GM23338 (cell line): ENCODE measurements at regions not wholly inside any gene's neighbourhood (a gene's known extent, or its start where the extent isn't known, plus 50 kb on each side); places are given as distances from the start of the nearest gene placed in this dataset.

Experiments used
- ATAC-seq: fragments of 200-7000 bp; cut with Tn5 transposase; 3 replicates; pipeline ENCODE4 v1.9.1; 2020
- DNase-seq: peaks from one replicate; pipeline ENCODE4 v3.0.0-alpha.2; 2015; ENCODE audit warnings: low spot score
- H2AFZ ChIP-seq: fragments of 200-600 bp; sonication (generic); 2 replicates; pipeline ENCODE4 v1.8.0; 2016; ENCODE audit warnings: antibody characterized with exemption, mild to moderate bottlenecking, moderate library complexity
- H3F3A ChIP-seq: fragments of 200-600 bp; sonication (generic); replicated peaks from 2 replicates; pipeline ENCODE4 v1.8.0; 2017; ENCODE audit warnings: antibody characterized with exemption, mixed run types, low read depth
- H3K27ac ChIP-seq: fragments of 200-600 bp; sonication (generic); 2 replicates; pipeline ENCODE4 v1.6.1; 2016; ENCODE audit warnings: low read depth
- H3K27me3 ChIP-seq: fragments of 200-600 bp; sonication (generic); 2 replicates; pipeline ENCODE4 v1.8.0; 2016; ENCODE audit warnings: mild to moderate bottlenecking, mixed run types, moderate library complexity; ENCODE audit not compliant: insufficient read depth
- H3K36me3 ChIP-seq: fragments of 200-600 bp; sonication (generic); 2 replicates; pipeline ENCODE4 v1.8.0; 2016; ENCODE audit warnings: mild to moderate bottlenecking; ENCODE audit not compliant: insufficient read depth
- H3K4me1 ChIP-seq: fragments of 200-600 bp; sonication (generic); 2 replicates; pipeline ENCODE4 v1.8.0; 2016; ENCODE audit warnings: mild to moderate bottlenecking, moderate library complexity; ENCODE audit not compliant: insufficient read depth
- H3K4me2 ChIP-seq: fragments of 200-600 bp; sonication (generic); 2 replicates; pipeline ENCODE4 v1.7.1; 2017; ENCODE audit warnings: mixed run types
- H3K4me3 ChIP-seq: fragments of 200-600 bp; sonication (generic); 2 replicates; pipeline ENCODE4 v1.6.1; 2016; ENCODE audit warnings: mixed run types
- H3K79me2 ChIP-seq: fragments of 200-600 bp; sonication (generic); replicated peaks from 2 replicates; pipeline ENCODE4 v1.8.0; 2017; ENCODE audit warnings: mild to moderate bottlenecking; ENCODE audit not compliant: insufficient read depth
- H3K9me2 ChIP-seq: fragments of 200-600 bp; sonication (generic); 2 replicates; pipeline ENCODE4 v1.8.0; 2017; ENCODE audit not compliant: insufficient read depth
- H4K20me1 ChIP-seq: fragments of 200-600 bp; sonication (generic); replicated peaks from 2 replicates; pipeline ENCODE4 v1.8.0; 2017; ENCODE audit warnings: mild to moderate bottlenecking; ENCODE audit not compliant: insufficient read depth
- H3K27ac Mint-ChIP-seq: 2 replicates; pipeline ENCODE4 v1.8.0; 2020; ENCODE audit warnings: inconsistent platforms, mild to moderate bottlenecking, moderate library complexity, mixed read lengths
- H3K27me3 Mint-ChIP-seq: 3 replicates; pipeline ENCODE4 v1.8.0; 2022; ENCODE audit warnings: low read depth, mild to moderate bottlenecking, moderate library complexity, mixed read lengths, inconsistent platforms; ENCODE audit not compliant: insufficient read depth, poor library complexity
- H3K36me3 Mint-ChIP-seq: 3 replicates; pipeline ENCODE4 v1.8.0; 2021; ENCODE audit warnings: low read depth, mild to moderate bottlenecking, inconsistent platforms, moderate library complexity, mixed read lengths
- H3K4me1 Mint-ChIP-seq: 3 replicates; pipeline ENCODE4 v1.8.0; 2020; ENCODE audit warnings: mild to moderate bottlenecking, inconsistent platforms, mixed read lengths
- H3K4me3 Mint-ChIP-seq: 3 replicates; pipeline ENCODE4 v1.8.0; 2021; ENCODE audit warnings: moderate library complexity, mild to moderate bottlenecking, inconsistent platforms, mixed read lengths
- H3K9me3 Mint-ChIP-seq: 3 replicates; pipeline ENCODE4 v1.8.0; 2020; ENCODE audit warnings: moderate library complexity, mild to moderate bottlenecking, inconsistent platforms, mixed read lengths
- CREB1 ChIP-seq: fragments of 250-450 bp; sonication (Bioruptor Pico); IDR thresholded peaks from 2 replicates; pipeline ENCODE4 v1.5.0; 2020; ENCODE audit warnings: low read depth, mild to moderate bottlenecking, moderate library complexity
- CTCF ChIP-seq, 2 experiments: fragments of 200-600 bp in 1 of 2; sonication (generic) in 1 of 2; conservative IDR thresholded peaks; 2 replicates each; pipeline versions ENCODE4 v1.5.1 to v1.6.1; 2016 to 2017; ENCODE audit warnings: antibody characterized with exemption in 2 of 2, low read depth in 2 of 2, mild to moderate bottlenecking in 2 of 2, moderate library complexity in 1 of 2
- EZH2 ChIP-seq: fragments of 200-600 bp; sonication (generic); IDR thresholded peaks from one replicate; pipeline ENCODE4 v1.8.0; 2017; ENCODE audit warnings: antibody characterized with exemption, mild to moderate bottlenecking, low read depth; ENCODE audit not compliant: unreplicated experiment
- EZH2phosphoT487 ChIP-seq: fragments of 200-600 bp; sonication (generic); IDR thresholded peaks from one replicate; pipeline ENCODE4 v1.8.1; 2018; ENCODE audit warnings: antibody characterized with exemption; ENCODE audit not compliant: unreplicated experiment
- JUNB ChIP-seq: IDR thresholded peaks from one replicate; pipeline ENCODE4 v1.6.1; 2016; ENCODE audit warnings: antibody characterized with exemption; ENCODE audit not compliant: unreplicated experiment
- NANOG ChIP-seq: IDR thresholded peaks from 2 replicates; pipeline ENCODE4 v1.6.1; 2016; ENCODE audit warnings: antibody characterized with exemption, borderline replicate concordance
- STAT1 ChIP-seq: IDR thresholded peaks from one replicate; pipeline ENCODE4 v1.6.1; 2016; ENCODE audit warnings: antibody characterized with exemption; ENCODE audit not compliant: unreplicated experiment

- Mint-ChIP-seq H3K27ac (peak overlapping the region; percentile 45), H3K4me3 (peak overlapping the region; percentile 1), H3K36me3 (peaks cover 16% of the 10 kb centered on the region), H3K4me1 (peaks cover 26% of the 10 kb centered on the region), H3K27me3 (peaks cover 4% of the 10 kb centered on the region), H3K9me3 (no peaks in the 10 kb centered on the region)
- Histone ChIP-seq H2AFZ (no peak overlapping the region), H3K27me3 (no peaks in the 10 kb centered on the region), H3K4me1 (peaks cover 12% of the 10 kb centered on the region), H3K27ac (peak overlapping the region; percentile 28; the same call in 1 of the 2 replicates), H3K79me2 (peaks cover 67% of the 10 kb centered on the region), H4K20me1 (no peaks in the 10 kb centered on the region), H3F3A (no peaks in the 10 kb centered on the region), H3K4me2 (peak overlapping the region; percentile 13; the same call in 1 of the 2 replicates), H3K9me2 (no peaks in the 10 kb centered on the region), H3K36me3 (no peaks in the 10 kb centered on the region), H3K4me3 (no peak overlapping the region)
- peak; percentile 88 for DNase-seq
- TF ChIP-seq EZH2 (no peak), NANOG (no peak), JUNB (no peak), CTCF (conservative IDR thresholded peaks at IDR 0.05; ENCODE audit: low read depth in 2 of 2) (peak; percentile 76 to 83)
- ATAC-seq = peak; percentile 79
Measured at GRCh38 chr4:112765317-112765974, 128.5 kb downstream of the LARP7 start.

- no peaks in the 10 kb centered on the region for H3K9me3 Mint-ChIP-seq
- no peak overlapping the region for H3K4me3 Mint-ChIP-seq
- H3K4me3 ChIP-seq = no peak overlapping the region
- TF ChIP-seq STAT1 (no peak), JUNB (no peak), EZH2phosphoT487 (no peak), CTCF (conservative IDR thresholded peaks at IDR 0.05; ENCODE audit: low read depth in 2 of 2) (peak; percentile 64 to 74), NANOG (no peak), CREB1 (CRISPR knock-in tag) (no peak)
- peaks cover 16% of the 10 kb centered on the region for H3K4me1 ChIP-seq
- no peaks in the 10 kb centered on the region for H3K9me2 ChIP-seq
- no peak overlapping the region for H3K27ac ChIP-seq
- H3K27ac Mint-ChIP-seq = no peak overlapping the region; the same call in 1 of the 2 replicates
- peaks cover 66% of the 10 kb centered on the region for H3K79me2 ChIP-seq
- DNase-seq (peak; percentile 77), ATAC-seq (peak; percentile 60)
- no peaks in the 10 kb centered on the region for H3K27me3 ChIP-seq
- no peak overlapping the region for H3K4me2 ChIP-seq
- no peaks in the 10 kb centered on the region for H3K36me3 ChIP-seq
- H3K27me3 Mint-ChIP-seq = peaks cover 7% of the 10 kb centered on the region
- H2AFZ ChIP-seq = no peak overlapping the region
- H4K20me1 ChIP-seq = no peaks in the 10 kb centered on the region
- H3K36me3 Mint-ChIP-seq = peaks cover 18% of the 10 kb centered on the region
- peaks cover 26% of the 10 kb centered on the region for H3K4me1 Mint-ChIP-seq
- no peaks in the 10 kb centered on the region for H3F3A ChIP-seq
Measured at GRCh38 chr4:112766422-112766821, 129.5 kb downstream of the LARP7 start.
